Neural progenitor cell (in vitro differentiated cells): ENCODE measurements at regions not wholly inside any gene's neighbourhood (a gene's known extent, or its start where the extent isn't known, plus 50 kb on each side); places are given as distances from the start of the nearest gene placed in this dataset.
A peak's percentile ranks its signal among the peaks of the same experiment; 100 is the strongest.
"Not testable (repeated sequence)": the region's sequence is repeated elsewhere in the genome, so short reads cannot be mapped to it uniquely, and the experiment has no call there.

Experiments used
- DNase-seq: peaks from one replicate; pipeline ENCODE4 v3.0.0-alpha.2; 2016; ENCODE audit warnings: low spot score
- H2AFZ ChIP-seq: fragments of 200-600 bp; sonication (generic); replicated peaks from 2 replicates; pipeline ENCODE4 v1.6.1; 2016; ENCODE audit warnings: antibody characterized with exemption
- H3F3A ChIP-seq: fragments of 200-600 bp; sonication (generic); 2 replicates; pipeline ENCODE4 v1.6.1; 2016; ENCODE audit warnings: antibody characterized with exemption, low read depth
- H3K27ac ChIP-seq: fragments of 200-600 bp; sonication (generic); 2 replicates; pipeline ENCODE4 v1.5.1; 2016; ENCODE audit warnings: mild to moderate bottlenecking
- H3K27me3 ChIP-seq: fragments of 200-600 bp; sonication (generic); 2 replicates; pipeline ENCODE4 v1.6.1; 2016; ENCODE audit warnings: mild to moderate bottlenecking, moderate library complexity
- H3K36me3 ChIP-seq: fragments of 200-600 bp; sonication (generic); 2 replicates; pipeline ENCODE4 v1.5.1; 2016
- H3K4me1 ChIP-seq: fragments of 200-600 bp; sonication (generic); 2 replicates; pipeline ENCODE4 v1.6.1; 2016; ENCODE audit warnings: mixed run types
- H3K4me2 ChIP-seq: fragments of 200-600 bp; sonication (generic); 2 replicates; pipeline ENCODE4 v1.6.1; 2016
- H3K4me3 ChIP-seq: fragments of 200-600 bp; sonication (generic); 2 replicates; pipeline ENCODE4 v1.5.1; 2016
- H3K79me2 ChIP-seq: fragments of 200-600 bp; sonication (generic); 2 replicates; pipeline ENCODE4 v1.6.1; 2016; ENCODE audit warnings: low read depth
- H3K9ac ChIP-seq: fragments of 200-600 bp; sonication (generic); 2 replicates; pipeline ENCODE4 v1.6.1; 2016
- H3K9me3 ChIP-seq: fragments of 200-600 bp; sonication (generic); 2 replicates; pipeline ENCODE4 v1.5.1; 2016; ENCODE audit warnings: low read depth
- H4K20me1 ChIP-seq: fragments of 200-600 bp; sonication (generic); 2 replicates; pipeline ENCODE4 v1.6.1; 2016; ENCODE audit warnings: low read depth
- H3K27ac Mint-ChIP-seq: 3 replicates; pipeline ENCODE4 v1.8.0; 2021; ENCODE audit warnings: mixed read lengths
- H3K27me3 Mint-ChIP-seq: 2 replicates; pipeline ENCODE4 v1.8.0; 2022; ENCODE audit warnings: low read depth, mild to moderate bottlenecking, inconsistent platforms, moderate library complexity, mixed read lengths; ENCODE audit not compliant: insufficient read depth
- H3K36me3 Mint-ChIP-seq: 3 replicates; pipeline ENCODE4 v1.8.0; 2021; ENCODE audit warnings: mixed read lengths
- H3K4me1 Mint-ChIP-seq: 3 replicates; pipeline ENCODE4 v1.8.0; 2021; ENCODE audit warnings: mixed read lengths
- H3K4me3 Mint-ChIP-seq: 3 replicates; pipeline ENCODE4 v1.8.0; 2021; ENCODE audit warnings: mild to moderate bottlenecking, moderate library complexity, mixed read lengths
- H3K9me3 Mint-ChIP-seq: 3 replicates; pipeline ENCODE4 v1.8.0; 2020; ENCODE audit warnings: mixed read lengths
- EZH2 ChIP-seq: fragments of 200-600 bp; sonication (generic); IDR thresholded peaks from 2 replicates; pipeline ENCODE4 v1.6.1; 2017; ENCODE audit warnings: antibody characterized with exemption, mild to moderate bottlenecking, moderate library complexity
- EZH2phosphoT487 ChIP-seq: fragments of 200-600 bp; sonication (generic); IDR thresholded peaks from 2 replicates; pipeline ENCODE4 v1.6.1; 2017; ENCODE audit warnings: antibody characterized with exemption
- TF ChIP-seq, protein P1 (sequence below): fragments of 200-600 bp; sonication (generic); IDR thresholded peaks from 2 replicates; pipeline ENCODE4 v1.5.1; 2017; ENCODE audit warnings: antibody characterized with exemption, mild to moderate bottlenecking

DNA sequence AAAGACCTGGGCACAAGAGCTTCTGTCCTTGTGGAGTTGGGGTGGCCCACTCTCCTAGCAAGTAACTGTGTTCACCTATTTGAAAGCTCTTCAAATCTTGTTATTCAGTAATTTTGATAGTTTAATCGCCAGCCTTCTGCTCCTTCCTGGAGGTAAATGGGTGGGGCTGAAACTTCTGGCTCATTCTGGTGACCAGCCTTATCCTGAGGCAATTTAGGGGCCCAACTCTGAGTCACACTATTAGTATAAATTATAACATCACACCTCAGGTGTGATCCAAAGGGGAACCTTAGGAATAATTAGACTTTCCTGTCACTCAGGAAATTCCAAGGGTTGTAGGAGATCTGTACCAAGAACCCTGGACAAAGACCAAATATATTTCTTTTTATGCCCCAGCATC lies 255.8 kb upstream of the RGPD4 start:
- Histone ChIP-seq H3K9ac (no peak overlapping the region), H3K4me2 (no peak overlapping the region), H2AFZ (no peak overlapping the region), H3K79me2 (no peaks in the 10 kb centered on the region), H3K4me3 (no peak overlapping the region), H3K9me3 (no peaks in the 10 kb centered on the region), H3K4me1 (peaks cover 4% of the 10 kb centered on the region), H3K36me3 (no peaks in the 10 kb centered on the region), H3K27me3 (no peaks in the 10 kb centered on the region), H4K20me1 (no peaks in the 10 kb centered on the region), H3F3A (no peaks in the 10 kb centered on the region), H3K27ac (no peak overlapping the region)
- Mint-ChIP-seq H3K36me3 (no peaks in the 10 kb centered on the region), H3K4me1 (peaks cover 24% of the 10 kb centered on the region), H3K27ac (peak overlapping the region; percentile 38), H3K9me3 (peaks cover 5% of the 10 kb centered on the region), H3K4me3 (no peak overlapping the region), H3K27me3 (peaks cover 4% of the 10 kb centered on the region)
- TF ChIP-seq, protein P1, sequence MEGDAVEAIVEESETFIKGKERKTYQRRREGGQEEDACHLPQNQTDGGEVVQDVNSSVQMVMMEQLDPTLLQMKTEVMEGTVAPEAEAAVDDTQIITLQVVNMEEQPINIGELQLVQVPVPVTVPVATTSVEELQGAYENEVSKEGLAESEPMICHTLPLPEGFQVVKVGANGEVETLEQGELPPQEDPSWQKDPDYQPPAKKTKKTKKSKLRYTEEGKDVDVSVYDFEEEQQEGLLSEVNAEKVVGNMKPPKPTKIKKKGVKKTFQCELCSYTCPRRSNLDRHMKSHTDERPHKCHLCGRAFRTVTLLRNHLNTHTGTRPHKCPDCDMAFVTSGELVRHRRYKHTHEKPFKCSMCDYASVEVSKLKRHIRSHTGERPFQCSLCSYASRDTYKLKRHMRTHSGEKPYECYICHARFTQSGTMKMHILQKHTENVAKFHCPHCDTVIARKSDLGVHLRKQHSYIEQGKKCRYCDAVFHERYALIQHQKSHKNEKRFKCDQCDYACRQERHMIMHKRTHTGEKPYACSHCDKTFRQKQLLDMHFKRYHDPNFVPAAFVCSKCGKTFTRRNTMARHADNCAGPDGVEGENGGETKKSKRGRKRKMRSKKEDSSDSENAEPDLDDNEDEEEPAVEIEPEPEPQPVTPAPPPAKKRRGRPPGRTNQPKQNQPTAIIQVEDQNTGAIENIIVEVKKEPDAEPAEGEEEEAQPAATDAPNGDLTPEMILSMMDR, result no peak
- TF ChIP-seq EZH2phosphoT487 (no peak), EZH2 (no peak)
- no peak for DNase-seq

- H3K9me3 Mint-ChIP-seq, H4K20me1 ChIP-seq, H3K27me3 ChIP-seq, H3K9ac ChIP-seq, H3K79me2 ChIP-seq, H3K4me3 Mint-ChIP-seq, H3K9me3 ChIP-seq, H2AFZ ChIP-seq, H3F3A ChIP-seq, H3K27ac Mint-ChIP-seq, H3K36me3 Mint-ChIP-seq, H3K27ac ChIP-seq, H3K4me2 ChIP-seq, H3K36me3 ChIP-seq, H3K4me3 ChIP-seq, H3K27me3 Mint-ChIP-seq: not testable (repeated sequence)
- TF ChIP-seq, protein P1, result peak; percentile 34
- H3K4me1 ChIP-seq, result peaks cover 20% of the 10 kb centered on the region
- H3K4me1 Mint-ChIP-seq, result peaks cover 43% of the 10 kb centered on the region
- peak; percentile 13 for DNase-seq
Observed at GRCh38 chr2:107572890-107573289, 253.8 kb upstream of the RGPD4 start.

DNA sequence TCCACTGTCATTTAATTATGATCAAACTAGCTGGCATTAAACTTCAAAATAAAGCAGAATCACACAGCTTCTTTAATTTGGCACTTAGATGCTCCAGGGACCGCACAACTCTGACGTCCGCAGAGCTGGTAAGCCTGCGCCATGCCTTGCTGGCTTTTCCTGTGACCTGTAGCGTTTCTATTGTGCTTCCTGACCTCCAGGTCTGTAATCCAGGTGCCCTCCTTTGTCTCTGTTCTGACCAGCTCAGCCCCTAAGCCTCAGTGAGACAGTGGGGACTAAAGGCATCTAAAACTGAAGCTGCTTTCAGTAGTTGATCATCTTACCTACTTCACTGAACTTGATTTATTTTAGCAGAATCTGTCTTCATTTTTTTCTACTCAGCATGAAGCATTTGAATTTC lies 249.7 kb upstream of the RGPD4 start:
- H3K9me3 Mint-ChIP-seq, result peaks cover 5% of the 10 kb centered on the region
- peak; percentile 89 for DNase-seq

More for the DNA sequence above, 249.7 kb upstream of the RGPD4 start:
- no peak overlapping the region for H3K27ac ChIP-seq
- peaks cover 4% of the 10 kb centered on the region for H4K20me1 ChIP-seq
- no peaks in the 10 kb centered on the region for H3K27me3 ChIP-seq
- H3K9me3 ChIP-seq, result no peaks in the 10 kb centered on the region
- no peaks in the 10 kb centered on the region for H3K79me2 ChIP-seq
- peak overlapping the region; percentile 44 for H3K4me2 ChIP-seq
- H2AFZ ChIP-seq, result no peak overlapping the region
- H3F3A ChIP-seq, result peaks cover 7% of the 10 kb centered on the region
- H3K4me3 Mint-ChIP-seq, result no peak overlapping the region
- no peak overlapping the region for H3K27ac Mint-ChIP-seq
- H3K4me3 ChIP-seq, result no peak overlapping the region
- H3K36me3 Mint-ChIP-seq, result no peaks in the 10 kb centered on the region
- H3K4me1 Mint-ChIP-seq, result peaks cover 33% of the 10 kb centered on the region
- no peak overlapping the region for H3K9ac ChIP-seq
- H3K27me3 Mint-ChIP-seq, result no peaks in the 10 kb centered on the region
- TF ChIP-seq EZH2, result no peak
- TF ChIP-seq EZH2phosphoT487, result no peak
- TF ChIP-seq, protein P1, result no peak
- H3K36me3 ChIP-seq, result no peaks in the 10 kb centered on the region
- peaks cover 16% of the 10 kb centered on the region for H3K4me1 ChIP-seq
